Right atrium auricular region (tissue), 2 donors: ENCODE measurements at regions not wholly inside any gene's neighbourhood (a gene's known extent, or its start where the extent isn't known, plus 50 kb on each side); places are given as distances from the start of the nearest gene placed in this dataset.
A peak's percentile ranks its signal among the peaks of the same experiment; 100 is the strongest.

Experiments used
- DNase-seq: peaks from one replicate; pipeline ENCODE4 v3.0.0-alpha.2; 2019; ENCODE audit warnings: low spot score
- H3K27ac ChIP-seq, 2 donors: fragments of 200-600 bp; sonication (generic); 1 replicate in 1 of 2; 2 replicates in 1 of 2; pipeline ENCODE4 v1.5.1; 2016 to 2019
- H3K27me3 ChIP-seq, 2 donors: fragments of 200-600 bp; sonication (generic); one replicate each; pipeline versions ENCODE4 v1.5.1 to v1.6.0; 2017 to 2019
- H3K36me3 ChIP-seq: fragments of 200-600 bp; sonication (generic); one replicate; pipeline ENCODE4 v1.5.1; 2016
- H3K4me1 ChIP-seq, 2 donors: fragments of 200-600 bp; sonication (generic); one replicate each; pipeline versions ENCODE4 v1.5.1 to v1.6.0; 2017 to 2019
- H3K4me3 ChIP-seq, 2 donors: fragments of 200-600 bp; sonication (generic); 1 replicate in 1 of 2; 2 replicates in 1 of 2; pipeline ENCODE4 v1.5.1; 2017 to 2019; ENCODE audit warnings: mild to moderate bottlenecking in 1 of 2, moderate library complexity in 1 of 2
- H3K9me3 ChIP-seq, 2 donors: fragments of 200-600 bp; sonication (generic); one replicate each; pipeline ENCODE4 v1.5.1; 2019
- TF ChIP-seq, protein P1 (sequence below), 2 donors: fragments of 200-600 bp; sonication (generic); IDR thresholded peaks; one replicate each; pipeline ENCODE4 v1.5.1; 2019; ENCODE audit warnings: antibody characterized with exemption in 2 of 2

GRCh38 chr2:239862613-239863012, 162.5 kb downstream of the NDUFA10 start:
- Histone ChIP-seq H3K27ac (no peak overlapping the region), H3K4me1 (no peaks in the 10 kb centered on the region), H3K27me3 (no peaks in the 10 kb centered on the region), H3K4me3 (no peak overlapping the region), H3K36me3 (no peaks in the 10 kb centered on the region), H3K9me3 (no peaks in the 10 kb centered on the region)
- TF ChIP-seq, protein P1, sequence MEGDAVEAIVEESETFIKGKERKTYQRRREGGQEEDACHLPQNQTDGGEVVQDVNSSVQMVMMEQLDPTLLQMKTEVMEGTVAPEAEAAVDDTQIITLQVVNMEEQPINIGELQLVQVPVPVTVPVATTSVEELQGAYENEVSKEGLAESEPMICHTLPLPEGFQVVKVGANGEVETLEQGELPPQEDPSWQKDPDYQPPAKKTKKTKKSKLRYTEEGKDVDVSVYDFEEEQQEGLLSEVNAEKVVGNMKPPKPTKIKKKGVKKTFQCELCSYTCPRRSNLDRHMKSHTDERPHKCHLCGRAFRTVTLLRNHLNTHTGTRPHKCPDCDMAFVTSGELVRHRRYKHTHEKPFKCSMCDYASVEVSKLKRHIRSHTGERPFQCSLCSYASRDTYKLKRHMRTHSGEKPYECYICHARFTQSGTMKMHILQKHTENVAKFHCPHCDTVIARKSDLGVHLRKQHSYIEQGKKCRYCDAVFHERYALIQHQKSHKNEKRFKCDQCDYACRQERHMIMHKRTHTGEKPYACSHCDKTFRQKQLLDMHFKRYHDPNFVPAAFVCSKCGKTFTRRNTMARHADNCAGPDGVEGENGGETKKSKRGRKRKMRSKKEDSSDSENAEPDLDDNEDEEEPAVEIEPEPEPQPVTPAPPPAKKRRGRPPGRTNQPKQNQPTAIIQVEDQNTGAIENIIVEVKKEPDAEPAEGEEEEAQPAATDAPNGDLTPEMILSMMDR (IDR thresholded peaks at IDR 0.05) = no peak
- no peak for DNase-seq

- H3K36me3 ChIP-seq = no peaks in the 10 kb centered on the region
- no peak for DNase-seq
- H3K4me3 ChIP-seq = no peak overlapping the region
- no peaks in the 10 kb centered on the region for H3K9me3 ChIP-seq
- TF ChIP-seq, protein P1 (IDR thresholded peaks at IDR 0.05) = no peak
- no peaks in the 10 kb centered on the region for H3K4me1 ChIP-seq
- H3K27ac ChIP-seq = no peak overlapping the region
- no peaks in the 10 kb centered on the region for H3K27me3 ChIP-seq
These were observed 167.0 kb downstream of the NDUFA10 start for GRCh38 chr2:239858179-239858578.

DNA sequence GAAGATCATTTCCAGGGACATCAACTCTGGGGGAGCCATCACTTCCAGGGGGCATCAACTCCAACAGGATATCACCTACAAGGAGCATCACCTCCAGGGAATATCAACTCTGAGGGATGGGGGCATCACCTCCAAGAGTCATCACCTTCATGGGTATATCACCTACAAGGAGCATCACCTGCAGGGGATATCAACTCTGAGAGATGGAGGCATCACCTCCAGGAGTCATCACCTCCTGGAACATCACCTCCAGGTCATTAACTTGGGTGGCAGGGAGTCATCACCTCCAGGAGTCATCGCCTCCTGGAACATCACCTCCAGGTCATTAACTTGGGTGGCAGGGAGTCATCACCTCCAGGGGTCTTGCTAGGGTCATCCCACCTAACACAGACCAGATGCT, 167.6 kb downstream of the NDUFA10 start:
- H3K4me1 ChIP-seq = no peaks in the 10 kb centered on the region
- H3K9me3 ChIP-seq = no peaks in the 10 kb centered on the region
- H3K4me3 ChIP-seq = no peak overlapping the region
- peak; percentile 32 for DNase-seq
- TF ChIP-seq, protein P1 (IDR thresholded peaks at IDR 0.05) = no peak
- H3K36me3 ChIP-seq = no peaks in the 10 kb centered on the region
- H3K27ac ChIP-seq = no peak overlapping the region
- no peaks in the 10 kb centered on the region for H3K27me3 ChIP-seq

GRCh38 chr2:239856620-239857285, 168.4 kb downstream of the NDUFA10 start:
- TF ChIP-seq, protein P1 (IDR thresholded peaks at IDR 0.05) = no peak
- H3K36me3 ChIP-seq = no peaks in the 10 kb centered on the region
- no peaks in the 10 kb centered on the region for H3K27me3 ChIP-seq
- H3K4me1 ChIP-seq = no peaks in the 10 kb centered on the region
- H3K9me3 ChIP-seq = no peaks in the 10 kb centered on the region
- H3K4me3 ChIP-seq = no peak overlapping the region
- peak; percentile 40 for DNase-seq
- H3K27ac ChIP-seq = no peak overlapping the region

DNA sequence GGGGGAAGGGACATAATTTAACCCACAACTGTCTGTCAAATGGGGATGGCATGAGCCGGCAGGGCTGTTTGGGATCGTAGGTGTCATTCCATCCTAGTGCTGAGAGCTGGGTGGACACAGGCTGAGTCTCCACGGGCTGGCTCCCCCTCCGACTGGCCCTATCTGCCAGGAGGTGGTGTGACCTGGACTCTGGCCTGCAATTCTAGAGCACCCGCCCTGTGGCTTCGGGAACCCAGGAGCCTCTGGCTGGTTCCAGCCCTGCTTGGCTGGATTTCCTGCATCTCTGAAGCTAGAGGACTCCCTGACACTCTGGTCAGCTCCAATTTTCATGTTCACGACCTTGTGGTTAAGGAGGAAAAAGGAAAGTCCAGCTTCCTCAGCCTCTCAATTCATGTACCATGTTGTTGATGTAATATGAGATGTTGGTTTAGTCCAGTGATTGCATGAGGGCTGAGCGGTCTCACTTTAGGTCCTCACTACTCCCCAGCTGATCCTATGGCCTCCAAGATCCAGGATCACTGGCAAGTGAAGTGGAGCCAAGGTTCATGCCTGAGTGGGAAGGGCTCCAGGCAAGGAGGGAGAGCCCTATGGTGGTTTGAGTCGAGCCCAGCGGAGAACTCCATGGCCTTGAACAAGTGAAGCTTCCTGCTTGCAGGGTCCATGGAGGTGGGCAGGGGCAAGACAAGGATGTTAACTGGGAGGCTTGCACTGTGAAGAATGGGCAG, 169.1 kb downstream of the NDUFA10 start:
- Histone ChIP-seq H3K27me3 (no peaks in the 10 kb centered on the region), H3K36me3 (no peaks in the 10 kb centered on the region), H3K4me3 (no peak overlapping the region), H3K9me3 (peaks cover 0 to 3% of the 10 kb centered on the region in 2 donors), H3K27ac (no peak overlapping the region), H3K4me1 (no peaks in the 10 kb centered on the region)
- TF ChIP-seq, protein P1 (IDR thresholded peaks at IDR 0.05) = no peak
- DNase-seq = peak; percentile 58
